ENCODE measurements at regions not wholly inside any gene's neighbourhood (a gene's known extent, or its start where the extent isn't known, plus 50 kb on each side); places are given as distances from the start of the nearest gene placed in this dataset.

DNA sequence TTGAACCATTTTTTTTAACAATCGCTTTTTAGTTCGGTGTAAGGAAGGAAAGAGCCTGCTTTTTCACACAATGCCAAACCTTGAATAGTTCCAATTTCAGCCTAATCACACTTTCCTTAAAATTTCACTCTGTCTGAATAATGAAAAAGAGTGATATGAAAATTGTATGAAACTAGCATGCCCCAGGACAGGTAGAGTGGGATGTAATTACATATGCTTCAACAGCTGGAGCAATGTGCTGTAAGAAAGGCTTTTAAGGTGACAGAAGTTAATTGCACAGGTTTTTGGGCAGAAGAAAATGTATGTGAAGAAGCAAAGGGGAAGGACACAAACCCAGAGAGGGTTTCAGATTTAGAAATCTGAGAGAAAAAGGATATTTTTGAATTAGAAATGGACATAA is 184.0 kb downstream of the DSC3 start:
- CTCF ChIA-PET, result no interaction called here
- TF ChIP-seq, protein P1, sequence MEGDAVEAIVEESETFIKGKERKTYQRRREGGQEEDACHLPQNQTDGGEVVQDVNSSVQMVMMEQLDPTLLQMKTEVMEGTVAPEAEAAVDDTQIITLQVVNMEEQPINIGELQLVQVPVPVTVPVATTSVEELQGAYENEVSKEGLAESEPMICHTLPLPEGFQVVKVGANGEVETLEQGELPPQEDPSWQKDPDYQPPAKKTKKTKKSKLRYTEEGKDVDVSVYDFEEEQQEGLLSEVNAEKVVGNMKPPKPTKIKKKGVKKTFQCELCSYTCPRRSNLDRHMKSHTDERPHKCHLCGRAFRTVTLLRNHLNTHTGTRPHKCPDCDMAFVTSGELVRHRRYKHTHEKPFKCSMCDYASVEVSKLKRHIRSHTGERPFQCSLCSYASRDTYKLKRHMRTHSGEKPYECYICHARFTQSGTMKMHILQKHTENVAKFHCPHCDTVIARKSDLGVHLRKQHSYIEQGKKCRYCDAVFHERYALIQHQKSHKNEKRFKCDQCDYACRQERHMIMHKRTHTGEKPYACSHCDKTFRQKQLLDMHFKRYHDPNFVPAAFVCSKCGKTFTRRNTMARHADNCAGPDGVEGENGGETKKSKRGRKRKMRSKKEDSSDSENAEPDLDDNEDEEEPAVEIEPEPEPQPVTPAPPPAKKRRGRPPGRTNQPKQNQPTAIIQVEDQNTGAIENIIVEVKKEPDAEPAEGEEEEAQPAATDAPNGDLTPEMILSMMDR (IDR thresholded peaks at IDR 0.05), result no peak
- TF ChIP-seq EZH2 (IDR thresholded peaks at IDR 0.05; ENCODE audit: borderline replicate concordance, insufficient read depth, low read depth, low read length, poor library complexity, severe bottlenecking), result no peak
- no peaks in the 10 kb centered on the region for H3K4me1 ChIP-seq (ENCODE audit: control insufficient read depth in 2 of 2, insufficient read depth in 2 of 2, low read length in 2 of 2)
- H3K36me3 ChIP-seq (replicated peaks in 1 of 2; ENCODE audit: control extremely low read depth in 1 of 2, control insufficient read depth in 1 of 2, extremely low read depth in 1 of 2, insufficient read depth in 2 of 2, low read length in 1 of 2), result no peaks in the 10 kb centered on the region
- no peaks in the 10 kb centered on the region for H3K27me3 ChIP-seq (replicated peaks in 1 of 4; ENCODE audit: control extremely low read depth in 1 of 4, control insufficient read depth in 3 of 4, insufficient read depth in 4 of 4, low read length in 3 of 4)
- no peaks in the 10 kb centered on the region for H3K4me1 Mint-ChIP-seq
- WGBS (ENCODE audit: insufficient coverage), result no CpG with 5 or more reads among the region's 2 CpGs
- DNase-seq (no peak), ATAC-seq (ENCODE audit: low read depth) (no peak)
- no peaks in the 10 kb centered on the region for H3K27me3 Mint-ChIP-seq
- intact Hi-C loops (cut with micrococcal nuclease), result no loop called here
- H3K4me2 ChIP-seq (replicated peaks; ENCODE audit: low read depth, low read length, poor library complexity, severe bottlenecking), result no peak overlapping the region
- POLR2A ChIA-PET, result no interaction called here
- H3K27ac ChIP-seq (ENCODE audit: low read length in 2 of 2), result no peak overlapping the region
- H3K9me3 ChIP-seq (ENCODE audit: control extremely low read depth in 1 of 3, control insufficient read depth in 2 of 3, insufficient read depth in 1 of 3, low read length in 2 of 3), result no peaks in the 10 kb centered on the region
- no peak overlapping the region for H3K27ac Mint-ChIP-seq
- no peaks in the 10 kb centered on the region for H3K79me2 ChIP-seq (ENCODE audit: control insufficient read depth, insufficient read depth, low read length)
- no peak overlapping the region for H3K4me3 ChIP-seq (ENCODE audit: control extremely low read depth in 1 of 5, extremely low read depth in 1 of 5, insufficient read depth in 1 of 5, low read depth in 2 of 5, low read length in 4 of 5)
- no peak overlapping the region for H3K9ac ChIP-seq (ENCODE audit: low read length)
- H3K4me3 Mint-ChIP-seq, result no peak overlapping the region
- H3K9me3 Mint-ChIP-seq (ENCODE audit: insufficient read depth), result no peaks in the 10 kb centered on the region
- H4K20me1 ChIP-seq (ENCODE audit: control insufficient read depth, insufficient read depth, low read length, poor library complexity, severe bottlenecking), result no peaks in the 10 kb centered on the region
- no peak overlapping the region for H2AFZ ChIP-seq (ENCODE audit: insufficient read depth, low read depth, low read length, poor library complexity, severe bottlenecking)

DNA sequence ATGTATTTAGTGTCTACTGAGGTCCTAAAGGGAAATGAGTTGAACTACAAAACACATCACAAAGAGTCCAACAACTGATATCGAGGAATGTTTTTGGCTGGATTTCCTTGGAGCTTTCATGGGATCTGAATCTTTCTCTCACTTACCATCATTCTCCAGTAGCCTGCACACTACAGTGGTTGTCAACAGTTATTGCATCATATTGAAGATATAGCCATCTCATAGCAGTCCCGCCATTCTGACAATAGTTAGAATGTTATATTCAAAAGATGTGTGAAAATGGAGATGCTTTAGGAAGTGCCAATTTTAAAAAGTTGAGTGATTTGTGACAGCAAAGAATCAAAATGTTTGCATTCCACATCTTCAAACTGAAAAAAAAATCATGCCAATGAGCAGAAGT is 186.8 kb downstream of the DSC3 start:
- no peak overlapping the region for H3K4me3 ChIP-seq (ENCODE audit: control extremely low read depth in 1 of 5, extremely low read depth in 1 of 5, insufficient read depth in 1 of 5, low read depth in 2 of 5, low read length in 4 of 5)
- WGBS (ENCODE audit: insufficient coverage), result no CpG with 5 or more reads among the region's 2 CpGs
- no peak for TF ChIP-seq EZH2 (IDR thresholded peaks at IDR 0.05; ENCODE audit: borderline replicate concordance, insufficient read depth, low read depth, low read length, poor library complexity, severe bottlenecking)
- TF ChIP-seq, protein P1 (IDR thresholded peaks at IDR 0.05), result no peak
- no peaks in the 10 kb centered on the region for H4K20me1 ChIP-seq (ENCODE audit: control insufficient read depth, insufficient read depth, low read length, poor library complexity, severe bottlenecking)
- Mint-ChIP-seq H3K27ac (no peak overlapping the region), H3K4me1 (no peaks in the 10 kb centered on the region), H3K9me3 (ENCODE audit: insufficient read depth) (no peaks in the 10 kb centered on the region), H3K27me3 (no peaks in the 10 kb centered on the region), H3K4me3 (no peak overlapping the region)
- POLR2A ChIA-PET, result no interaction called here
- H3K27me3 ChIP-seq (replicated peaks in 1 of 4; ENCODE audit: control extremely low read depth in 1 of 4, control insufficient read depth in 3 of 4, insufficient read depth in 4 of 4, low read length in 3 of 4), result no peaks in the 10 kb centered on the region
- H2AFZ ChIP-seq (ENCODE audit: insufficient read depth, low read depth, low read length, poor library complexity, severe bottlenecking), result no peak overlapping the region
- no peaks in the 10 kb centered on the region for H3K36me3 ChIP-seq (replicated peaks in 1 of 2; ENCODE audit: control extremely low read depth in 1 of 2, control insufficient read depth in 1 of 2, extremely low read depth in 1 of 2, insufficient read depth in 2 of 2, low read length in 1 of 2)
- H3K4me2 ChIP-seq (replicated peaks; ENCODE audit: low read depth, low read length, poor library complexity, severe bottlenecking), result no peak overlapping the region
- DNase-seq, result no peak
- no peaks in the 10 kb centered on the region for H3K79me2 ChIP-seq (ENCODE audit: control insufficient read depth, insufficient read depth, low read length)
- CTCF ChIA-PET, result no interaction called here
- H3K27ac ChIP-seq (ENCODE audit: low read length in 2 of 2), result no peak overlapping the region
- intact Hi-C loops (cut with micrococcal nuclease), result no loop called here
- H3K4me1 ChIP-seq (ENCODE audit: control insufficient read depth in 2 of 2, insufficient read depth in 2 of 2, low read length in 2 of 2), result no peaks in the 10 kb centered on the region
- ATAC-seq (ENCODE audit: low read depth), result no peak
- no peaks in the 10 kb centered on the region for H3K9me3 ChIP-seq (ENCODE audit: control extremely low read depth in 1 of 3, control insufficient read depth in 2 of 3, insufficient read depth in 1 of 3, low read length in 2 of 3)
- no peak overlapping the region for H3K9ac ChIP-seq (ENCODE audit: low read length)

Data from B cell (primary cell).